ENCODE measurements at regions not wholly inside any gene's neighbourhood (a gene's known extent, or its start where the extent isn't known, plus 50 kb on each side); places are given as distances from the start of the nearest gene placed in this dataset.

DNA sequence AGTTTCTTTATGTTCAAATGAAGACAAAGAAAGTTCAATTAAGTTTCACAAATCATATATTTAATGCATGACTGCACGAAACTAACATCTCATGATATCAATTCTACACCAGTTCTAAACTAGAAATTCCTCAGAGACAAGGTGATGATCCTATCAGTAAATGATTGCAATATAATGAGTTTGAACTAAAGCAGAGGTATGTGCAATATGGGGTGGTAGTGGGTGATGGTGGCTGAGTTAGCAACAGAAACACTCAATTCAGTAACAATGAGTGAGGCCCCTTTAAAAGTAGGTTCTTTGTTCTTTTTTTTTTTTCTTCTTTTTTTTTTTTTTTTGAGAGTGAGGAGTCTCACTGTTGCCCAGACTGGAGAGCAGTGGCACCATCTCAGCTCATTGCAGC is 1551.7 kb upstream of the GOT2 start:
- TF ChIP-seq, protein P1, sequence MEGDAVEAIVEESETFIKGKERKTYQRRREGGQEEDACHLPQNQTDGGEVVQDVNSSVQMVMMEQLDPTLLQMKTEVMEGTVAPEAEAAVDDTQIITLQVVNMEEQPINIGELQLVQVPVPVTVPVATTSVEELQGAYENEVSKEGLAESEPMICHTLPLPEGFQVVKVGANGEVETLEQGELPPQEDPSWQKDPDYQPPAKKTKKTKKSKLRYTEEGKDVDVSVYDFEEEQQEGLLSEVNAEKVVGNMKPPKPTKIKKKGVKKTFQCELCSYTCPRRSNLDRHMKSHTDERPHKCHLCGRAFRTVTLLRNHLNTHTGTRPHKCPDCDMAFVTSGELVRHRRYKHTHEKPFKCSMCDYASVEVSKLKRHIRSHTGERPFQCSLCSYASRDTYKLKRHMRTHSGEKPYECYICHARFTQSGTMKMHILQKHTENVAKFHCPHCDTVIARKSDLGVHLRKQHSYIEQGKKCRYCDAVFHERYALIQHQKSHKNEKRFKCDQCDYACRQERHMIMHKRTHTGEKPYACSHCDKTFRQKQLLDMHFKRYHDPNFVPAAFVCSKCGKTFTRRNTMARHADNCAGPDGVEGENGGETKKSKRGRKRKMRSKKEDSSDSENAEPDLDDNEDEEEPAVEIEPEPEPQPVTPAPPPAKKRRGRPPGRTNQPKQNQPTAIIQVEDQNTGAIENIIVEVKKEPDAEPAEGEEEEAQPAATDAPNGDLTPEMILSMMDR (IDR thresholded peaks at IDR 0.05): no peak
- no peak for TF ChIP-seq POLR2A (IDR thresholded peaks at IDR 0.05)
